ENCODE measurements at regions not wholly inside any gene's neighbourhood (a gene's known extent, or its start where the extent isn't known, plus 50 kb on each side); places are given as distances from the start of the nearest gene placed in this dataset.

- no peak for DNase-seq
Observed at GRCh38 chr2:128380061-128380889, 61.6 kb upstream of the HS6ST1 start.

DNA sequence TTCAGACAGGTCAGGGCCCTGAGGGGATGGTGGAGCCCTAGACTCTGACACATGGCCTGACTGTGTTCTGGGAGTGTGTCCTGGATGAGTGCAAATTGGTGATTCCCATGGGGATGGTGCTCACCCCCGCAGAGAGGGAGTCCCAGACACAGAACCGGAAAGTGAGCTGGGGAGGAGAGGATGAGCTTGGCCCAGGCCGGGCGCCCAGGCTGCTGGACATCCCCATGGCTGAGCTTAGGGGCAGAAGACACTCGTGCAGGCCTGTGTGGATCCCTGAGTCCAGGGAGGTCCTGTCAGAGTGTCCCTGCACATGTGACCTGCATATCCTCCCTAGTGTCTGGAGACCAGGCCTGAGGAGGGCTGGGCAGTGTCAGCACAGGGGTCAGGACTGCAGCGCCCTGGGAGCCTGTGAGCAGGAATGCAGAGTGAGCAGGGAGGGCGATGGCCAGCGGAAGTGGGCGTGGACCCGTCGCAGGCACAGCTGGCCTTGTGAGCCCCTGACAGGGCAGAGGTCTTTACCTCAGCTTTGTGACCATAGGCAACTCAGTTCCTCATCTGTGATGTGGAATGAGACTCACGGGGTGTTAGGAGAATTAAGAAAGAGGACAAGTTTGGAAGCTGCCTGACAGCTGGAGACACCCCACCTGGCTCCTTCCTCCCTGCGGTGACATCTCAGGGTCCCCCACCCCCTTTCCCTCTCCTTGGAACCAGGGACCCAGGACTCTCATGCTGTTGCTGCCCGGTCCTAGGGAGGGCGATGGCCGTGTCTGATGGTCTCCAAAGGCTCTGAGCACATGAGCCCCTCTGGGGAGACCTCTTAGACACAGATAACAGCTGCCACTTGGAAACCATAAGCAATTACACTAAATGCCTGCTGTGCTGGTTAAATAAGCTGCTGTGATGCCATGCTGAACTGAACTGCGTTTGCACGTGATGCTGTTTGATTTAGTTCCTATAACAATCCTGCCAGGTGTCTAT lies 62.6 kb upstream of the HS6ST1 start:
- DNase-seq: no peak

GRCh38 chr2:128384446-128384845 lies 65.8 kb upstream of the HS6ST1 start:
- DNase-seq: no peak

- no peak for DNase-seq
Observed at GRCh38 chr2:128384956-128385355, 66.3 kb upstream of the HS6ST1 start.

GRCh38 chr2:128385365-128385764 lies 66.7 kb upstream of the HS6ST1 start:
- no peak for DNase-seq

- no peak for DNase-seq
Observed at GRCh38 chr2:128386066-128386465, 67.4 kb upstream of the HS6ST1 start.

- DNase-seq: no peak
Observed at GRCh38 chr2:128388499-128388941, 69.9 kb upstream of the HS6ST1 start.

- DNase-seq: no peak
Observed at GRCh38 chr2:128389388-128390086, 70.9 kb upstream of the HS6ST1 start.

DNA sequence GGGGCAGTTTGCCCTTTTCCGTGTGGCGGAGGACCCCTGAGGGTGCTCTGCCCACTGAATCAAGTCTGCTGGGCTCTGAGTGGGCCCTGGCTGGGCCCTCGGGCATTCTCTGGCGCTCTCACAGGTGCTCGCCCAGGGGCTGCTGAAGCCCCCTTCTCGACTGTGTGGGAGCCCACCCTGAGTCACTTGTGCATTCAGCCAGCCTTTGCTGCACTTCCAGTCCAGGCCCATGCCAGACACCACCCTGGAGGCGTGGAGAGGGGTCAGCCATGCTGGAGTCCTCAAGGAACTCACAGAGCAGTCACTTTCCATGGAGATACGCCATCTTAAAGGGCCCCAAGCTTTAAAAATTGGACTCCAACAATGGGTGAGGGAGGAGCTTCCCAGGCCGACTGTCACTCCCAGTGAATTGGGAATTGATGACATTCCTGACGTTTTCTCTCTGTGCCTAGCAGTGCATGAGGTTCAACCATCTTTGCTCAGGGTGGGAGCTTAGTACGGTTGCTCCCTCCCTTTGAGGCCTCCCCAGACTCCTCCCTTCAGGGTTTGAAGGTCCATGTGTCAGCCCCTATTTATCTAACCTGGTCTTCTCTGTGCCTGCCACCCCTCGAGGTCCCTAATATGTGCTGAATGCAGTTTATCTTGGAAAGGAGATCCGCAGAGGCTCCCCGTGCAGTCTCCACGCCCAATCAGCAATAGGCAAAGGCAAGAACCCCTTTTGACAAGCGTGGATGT lies 71.8 kb upstream of the HS6ST1 start:
- DNase-seq: no peak

GRCh38 chr2:128390991-128391630 lies 72.4 kb upstream of the HS6ST1 start:
- DNase-seq: no peak

- no peak for DNase-seq
Observed at GRCh38 chr2:128391679-128392078, 73.0 kb upstream of the HS6ST1 start.

DNA sequence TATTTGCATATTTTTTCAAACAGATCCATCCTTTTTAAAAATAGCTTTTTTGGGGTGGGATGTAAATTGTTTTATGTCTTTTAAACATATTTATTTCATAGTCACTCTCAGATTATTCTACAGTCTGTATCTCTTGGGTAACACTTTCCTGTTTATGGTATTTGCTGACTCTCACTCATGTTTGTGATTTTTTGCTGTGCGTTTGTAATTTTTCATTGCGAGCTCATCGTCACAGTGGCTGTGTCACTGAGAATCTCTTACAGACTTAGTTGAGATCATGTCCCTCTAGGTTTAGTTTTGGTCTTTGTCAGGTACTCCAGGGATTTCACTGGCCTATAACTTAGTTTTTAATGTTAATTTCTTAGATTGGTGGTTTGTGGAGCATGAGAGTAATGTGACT lies 73.5 kb upstream of the HS6ST1 start:
- no peak for DNase-seq

DNA sequence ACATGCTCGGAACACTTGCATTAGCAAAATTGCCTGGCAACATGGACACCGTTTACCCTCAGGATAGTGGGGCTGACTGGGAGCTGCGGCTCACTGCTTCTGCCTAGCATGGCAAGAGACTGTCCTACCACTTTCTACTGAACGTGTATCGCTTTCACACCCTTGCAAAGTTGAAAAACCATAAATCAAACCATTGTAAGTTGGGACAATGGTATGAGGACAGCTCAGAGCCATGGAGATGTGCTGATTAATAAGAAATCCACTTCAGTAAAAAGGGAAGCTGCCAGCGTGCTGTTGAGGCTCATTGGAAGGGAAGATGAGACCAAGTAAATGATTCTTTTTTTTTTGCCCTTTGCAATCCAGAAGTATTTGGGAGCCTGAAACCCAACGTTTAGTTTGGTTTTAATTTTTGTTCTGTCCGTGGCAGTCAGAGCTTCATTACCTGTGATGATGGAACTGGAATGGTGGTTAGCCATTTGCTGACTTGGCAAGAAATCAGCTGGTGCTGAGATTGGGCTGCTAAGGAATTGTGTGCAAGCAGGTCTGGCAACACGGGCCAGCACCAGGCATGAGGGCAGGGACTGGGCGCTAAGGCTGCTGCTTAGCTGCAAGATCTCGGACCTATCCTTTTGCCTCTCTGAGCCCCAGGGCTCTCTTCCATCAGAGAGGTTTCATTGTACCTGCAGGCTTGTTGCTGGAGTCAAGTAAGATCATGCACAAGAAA lies 75.5 kb upstream of the HS6ST1 start:
- DNase-seq: no peak

GRCh38 chr2:128395196-128395595 lies 76.5 kb upstream of the HS6ST1 start:
- no peak for DNase-seq

GRCh38 chr2:128395640-128396499 lies 77.2 kb upstream of the HS6ST1 start:
- DNase-seq: no peak

GRCh38 chr2:128396500-128396891 lies 77.8 kb upstream of the HS6ST1 start:
- DNase-seq: no peak

GRCh38 chr2:128396946-128397345 lies 78.3 kb upstream of the HS6ST1 start:
- DNase-seq: no peak

DNA sequence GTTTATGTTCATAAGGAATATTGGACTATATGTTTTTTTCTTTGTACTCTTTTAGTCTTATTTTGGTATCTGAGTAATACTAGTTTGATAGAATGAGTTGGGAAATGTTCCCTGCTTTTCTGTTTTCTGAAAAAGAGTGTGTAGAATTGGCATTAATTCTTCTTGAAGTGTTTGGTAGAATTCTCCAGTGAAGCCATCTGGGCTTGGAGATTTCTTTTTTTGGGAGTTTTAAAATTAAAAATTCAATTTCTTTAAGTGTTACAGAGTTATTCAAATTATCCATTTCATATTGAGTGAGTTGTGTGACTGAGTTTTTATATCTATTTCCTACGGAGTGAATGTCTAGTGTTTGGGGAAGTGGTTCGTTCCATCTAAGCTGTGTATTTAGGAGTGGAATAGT lies 80.6 kb upstream of the HS6ST1 start:
- no peak for DNase-seq

DNA sequence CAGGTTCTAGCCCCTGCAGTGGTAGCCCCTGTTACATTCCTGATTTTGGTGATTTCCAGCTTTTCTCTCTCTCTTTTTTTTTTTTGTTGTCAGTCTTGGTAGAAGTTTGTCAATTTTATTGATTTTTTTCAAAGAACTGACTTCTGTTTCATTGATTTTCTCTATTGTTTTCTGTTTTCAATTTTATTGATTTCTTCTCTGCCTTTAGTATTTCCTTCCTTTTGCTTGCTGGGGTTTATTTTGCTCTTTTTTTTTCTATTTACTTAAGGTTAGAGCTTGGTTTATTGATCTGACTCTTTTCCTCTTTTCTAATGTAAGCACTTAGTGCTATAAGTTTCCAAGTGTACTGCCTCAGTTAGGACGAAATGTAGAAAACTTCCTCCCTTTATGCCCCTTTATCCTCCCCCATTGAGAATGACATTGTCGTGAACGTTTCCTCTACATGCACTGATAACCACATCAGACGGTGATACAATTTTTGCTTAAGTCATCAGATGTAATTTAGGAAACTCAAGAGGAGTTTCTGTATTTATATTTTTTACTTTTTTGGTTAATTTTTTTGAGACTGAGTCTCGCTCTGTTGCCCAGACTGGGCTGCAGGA lies 81.1 kb upstream of the HS6ST1 start:
- DNase-seq: no peak

- DNase-seq: no peak
Observed at GRCh38 chr2:128401680-128402079, 83.0 kb upstream of the HS6ST1 start.

All from activated CD8-positive, alpha-beta memory T cell treated with anti-CD3 and anti-CD28 coated beads for 24 hours (primary cell).